Erythroblast (primary cell): ENCODE measurements at regions not wholly inside any gene's neighbourhood (a gene's known extent, or its start where the extent isn't known, plus 50 kb on each side); places are given as distances from the start of the nearest gene placed in this dataset.

ENCODE experiments used
- GATA1 ChIP-seq: IDR thresholded peaks from 2 replicates; pipeline ENCODE4 v1.6.1; 2011; ENCODE audit warnings: low read depth, mild to moderate bottlenecking, control low read depth, low read length, moderate library complexity
- POLR2A ChIP-seq: IDR thresholded peaks from 2 replicates; pipeline ENCODE4 v1.6.1; 2011; ENCODE audit warnings: mild to moderate bottlenecking, low read length

DNA sequence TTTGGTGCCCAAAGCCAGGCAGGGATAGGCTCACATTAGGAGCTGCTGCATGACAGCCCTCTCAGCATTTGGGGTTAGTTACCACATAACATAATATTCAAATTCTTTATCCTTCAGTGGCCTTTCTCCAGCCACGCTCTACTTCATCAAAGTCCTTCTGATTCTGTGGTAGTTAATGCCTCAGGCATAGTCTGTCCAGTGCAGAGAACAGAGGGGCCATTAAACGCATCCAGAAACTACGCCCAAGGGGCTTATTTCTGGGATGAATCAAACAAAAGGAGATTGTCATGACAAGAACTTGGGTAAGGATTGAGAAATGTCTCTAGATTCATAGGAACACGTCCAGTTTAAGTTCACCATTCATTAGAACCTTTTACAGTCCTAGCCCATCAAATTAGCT lies 183.4 kb upstream of the PLXNC1 start:
- TF ChIP-seq POLR2A = no peak
- no peak for TF ChIP-seq GATA1
